ENCODE measurements at regions not wholly inside any gene's neighbourhood (a gene's known extent, or its start where the extent isn't known, plus 50 kb on each side); places are given as distances from the start of the nearest gene placed in this dataset.

DNA sequence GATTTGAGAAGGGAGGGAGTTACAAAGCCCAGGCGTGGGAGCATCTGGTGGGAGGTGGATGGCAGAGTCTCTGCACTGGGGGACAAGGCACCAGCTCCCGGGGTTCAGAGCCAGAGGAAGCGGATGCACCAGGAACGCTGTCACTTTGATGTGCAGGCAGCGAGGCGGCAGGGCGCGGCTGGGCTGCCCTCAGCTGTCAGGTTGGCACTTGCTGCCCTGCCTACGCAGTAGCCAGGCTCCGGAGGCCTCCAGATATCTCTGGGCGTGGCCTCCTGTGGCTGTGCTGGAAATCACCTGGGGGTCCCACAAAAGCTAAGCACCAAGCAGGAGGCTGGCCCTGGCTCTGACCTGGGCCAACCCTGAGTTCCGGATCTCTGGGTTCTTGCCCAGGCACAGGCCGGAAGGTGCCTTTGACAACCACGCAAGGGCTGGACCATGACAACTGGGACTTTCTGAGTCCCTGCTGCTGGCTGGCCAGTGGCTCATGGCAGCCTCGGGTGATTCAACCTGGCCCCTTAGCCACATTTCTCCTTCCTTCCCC is 62.1 kb upstream of the MAP1LC3B2 start:
- 87 to 93% (median 91%) methylated on average over 9 to 15 of the region's 15 CpGs for WGBS, 4 donors
- TF ChIP-seq CTCF (IDR thresholded peaks at IDR 0.05) = no peak
- no peak for TF ChIP-seq POLR2A (IDR thresholded peaks at IDR 0.05)
- Histone ChIP-seq H3K4me3 (no peak overlapping the region), H3K4me1 (replicated peaks in 1 of 2) (no peaks in the 10 kb centered on the region), H3K27me3 (no peaks in the 10 kb centered on the region), H3K9me3 (replicated peaks in 1 of 3) (no peaks in the 10 kb centered on the region), H3K27ac (no peak overlapping the region), H3K36me3 (replicated peaks in 1 of 2) (no peaks in the 10 kb centered on the region)
- DNase-seq = no peak
- intact Hi-C loops (cut with DNase I) = no loop called here

GRCh38 chr12:116498471-116498870 is 60.7 kb upstream of the MAP1LC3B2 start:
- no peak overlapping the region for H3K4me3 ChIP-seq
- 54 to 68% (median 58%) methylated on average over 1 of the region's 1 CpG for WGBS, 4 donors
- no peak for DNase-seq
- no peaks in the 10 kb centered on the region for H3K27me3 ChIP-seq
- no peaks in the 10 kb centered on the region for H3K4me1 ChIP-seq (replicated peaks in 1 of 2)
- TF ChIP-seq POLR2A (IDR thresholded peaks at IDR 0.05) = no peak
- TF ChIP-seq CTCF (IDR thresholded peaks at IDR 0.05) = no peak
- intact Hi-C loops (cut with DNase I) = no loop called here
- no peaks in the 10 kb centered on the region for H3K9me3 ChIP-seq (replicated peaks in 1 of 3)
- H3K36me3 ChIP-seq (replicated peaks in 1 of 2) = no peaks in the 10 kb centered on the region
- no peak overlapping the region for H3K27ac ChIP-seq

- DNase-seq = no peak
- WGBS, 4 donors = 69 to 82% (median 76%) methylated on average over 12 to 14 of the region's 14 CpGs
- Histone ChIP-seq H3K36me3 (replicated peaks in 1 of 2) (no peaks in the 10 kb centered on the region), H3K4me1 (replicated peaks in 1 of 2) (no peaks in the 10 kb centered on the region), H3K9me3 (replicated peaks in 1 of 3) (no peaks in the 10 kb centered on the region), H3K27me3 (no peaks in the 10 kb centered on the region), H3K4me3 (no peak overlapping the region), H3K27ac (no peak overlapping the region)
- no peak for TF ChIP-seq POLR2A (IDR thresholded peaks at IDR 0.05)
- no peak for TF ChIP-seq CTCF (IDR thresholded peaks at IDR 0.05)
- intact Hi-C loops (cut with DNase I) = no loop called here
These were observed 56.9 kb upstream of the MAP1LC3B2 start for GRCh38 chr12:116502141-116502725.

- H3K36me3 ChIP-seq (replicated peaks in 1 of 2) = no peaks in the 10 kb centered on the region
- intact Hi-C loops (cut with DNase I) = no loop called here
- no peaks in the 10 kb centered on the region for H3K4me1 ChIP-seq (replicated peaks in 1 of 2)
- H3K4me3 ChIP-seq = no peak overlapping the region
- TF ChIP-seq CTCF (IDR thresholded peaks at IDR 0.05) = no peak
- no peak for TF ChIP-seq POLR2A (IDR thresholded peaks at IDR 0.05)
- no peak overlapping the region for H3K27ac ChIP-seq
- no peaks in the 10 kb centered on the region for H3K9me3 ChIP-seq (replicated peaks in 1 of 3)
- no peak for DNase-seq
- H3K27me3 ChIP-seq = no peaks in the 10 kb centered on the region
- WGBS, 4 donors = 84 to 90% (median 87%) methylated on average over 8 to 9 of the region's 9 CpGs
These were observed 56.1 kb upstream of the MAP1LC3B2 start for GRCh38 chr12:116502989-116503496.

All from adrenal gland (tissue), 9 donors.